ENCODE measurements at regions not wholly inside any gene's neighbourhood (a gene's known extent, or its start where the extent isn't known, plus 50 kb on each side); places are given as distances from the start of the nearest gene placed in this dataset.

- no peak overlapping the region for H3K9ac ChIP-seq (ENCODE audit: low read length)
- no peaks in the 10 kb centered on the region for H3K27me3 ChIP-seq (ENCODE audit: low read length)
- H3K4me2 ChIP-seq (ENCODE audit: low read depth, low read length, poor library complexity, severe bottlenecking), result no peak overlapping the region
- H3K9me2 ChIP-seq (replicated peaks; ENCODE audit: insufficient read depth, low read length), result no peaks in the 10 kb centered on the region
- no peaks in the 10 kb centered on the region for H4K20me1 ChIP-seq (ENCODE audit: low read depth, low read length)
- no peaks in the 10 kb centered on the region for H3F3A ChIP-seq (ENCODE audit: insufficient read depth)
- H3K27ac ChIP-seq (ENCODE audit: low read depth, low read length), result no peak overlapping the region
- no peaks in the 10 kb centered on the region for H3K36me3 ChIP-seq (ENCODE audit: low read length)
- H3K9me3 ChIP-seq (ENCODE audit: insufficient read depth, low read length), result 0 out of 2 replicates have a peak, but pooled peaks cover 6% of the 10 kb centered on the region
- H3K4me3 ChIP-seq (ENCODE audit: insufficient read depth, low read length, poor library complexity, severe bottlenecking), result no peak overlapping the region
- H2AFZ ChIP-seq (ENCODE audit: low read depth, low read length, severe bottlenecking), result no peak overlapping the region
- no peak for TF ChIP-seq EZH2phosphoT487 (conservative IDR thresholded peaks at IDR 0.05; ENCODE audit: low read length)
- TF ChIP-seq CTCF (IDR thresholded peaks at IDR 0.05; ENCODE audit: insufficient read depth, low read length, poor library complexity, severe bottlenecking), result no peak
- H3K79me2 ChIP-seq (ENCODE audit: insufficient read depth, low read length), result no peaks in the 10 kb centered on the region
Observed at GRCh38 chr12:18926188-18926587, 188.3 kb downstream of the CAPZA3 start.

- Histone ChIP-seq H3K9me2 (replicated peaks; ENCODE audit: insufficient read depth, low read length) (no peaks in the 10 kb centered on the region), H3F3A (ENCODE audit: insufficient read depth) (no peaks in the 10 kb centered on the region), H3K9ac (ENCODE audit: low read length) (no peak overlapping the region), H2AFZ (ENCODE audit: low read depth, low read length, severe bottlenecking) (no peak overlapping the region), H3K4me3 (ENCODE audit: insufficient read depth, low read length, poor library complexity, severe bottlenecking) (no peak overlapping the region), H3K79me2 (ENCODE audit: insufficient read depth, low read length) (no peaks in the 10 kb centered on the region), H3K27me3 (ENCODE audit: low read length) (no peaks in the 10 kb centered on the region), H3K4me2 (ENCODE audit: low read depth, low read length, poor library complexity, severe bottlenecking) (no peak overlapping the region), H3K36me3 (ENCODE audit: low read length) (no peaks in the 10 kb centered on the region), H3K9me3 (ENCODE audit: insufficient read depth, low read length) (0 out of 2 replicates have a peak, but pooled peaks cover 6% of the 10 kb centered on the region), H3K27ac (ENCODE audit: low read depth, low read length) (no peak overlapping the region), H4K20me1 (ENCODE audit: low read depth, low read length) (no peaks in the 10 kb centered on the region)
- TF ChIP-seq CTCF (IDR thresholded peaks at IDR 0.05; ENCODE audit: insufficient read depth, low read length, poor library complexity, severe bottlenecking), result no peak
- TF ChIP-seq EZH2phosphoT487 (conservative IDR thresholded peaks at IDR 0.05; ENCODE audit: low read length), result no peak
Observed at GRCh38 chr12:18932211-18932610, 194.3 kb downstream of the CAPZA3 start.

GRCh38 chr12:18932715-18933114, 194.8 kb downstream of the CAPZA3 start:
- no peak overlapping the region for H3K9ac ChIP-seq (ENCODE audit: low read length)
- H3K27me3 ChIP-seq (ENCODE audit: low read length), result no peaks in the 10 kb centered on the region
- no peaks in the 10 kb centered on the region for H3K36me3 ChIP-seq (ENCODE audit: low read length)
- no peaks in the 10 kb centered on the region for H3F3A ChIP-seq (ENCODE audit: insufficient read depth)
- TF ChIP-seq EZH2phosphoT487 (conservative IDR thresholded peaks at IDR 0.05; ENCODE audit: low read length) (no peak), CTCF (IDR thresholded peaks at IDR 0.05; ENCODE audit: insufficient read depth, low read length, poor library complexity, severe bottlenecking) (no peak)
- H3K4me2 ChIP-seq (ENCODE audit: low read depth, low read length, poor library complexity, severe bottlenecking), result no peak overlapping the region
- no peak overlapping the region for H3K27ac ChIP-seq (ENCODE audit: low read depth, low read length)
- no peaks in the 10 kb centered on the region for H3K9me2 ChIP-seq (replicated peaks; ENCODE audit: insufficient read depth, low read length)
- no peaks in the 10 kb centered on the region for H3K79me2 ChIP-seq (ENCODE audit: insufficient read depth, low read length)
- no peak overlapping the region for H2AFZ ChIP-seq (ENCODE audit: low read depth, low read length, severe bottlenecking)
- no peak overlapping the region for H3K4me3 ChIP-seq (ENCODE audit: insufficient read depth, low read length, poor library complexity, severe bottlenecking)
- H4K20me1 ChIP-seq (ENCODE audit: low read depth, low read length), result no peaks in the 10 kb centered on the region
- H3K9me3 ChIP-seq (ENCODE audit: insufficient read depth, low read length), result 0 out of 2 replicates have a peak, but pooled peaks cover 6% of the 10 kb centered on the region

All from SU-DHL-6 (cell line).